Testis (tissue), 2 donors: ENCODE measurements at regions not wholly inside any gene's neighbourhood (a gene's known extent, or its start where the extent isn't known, plus 50 kb on each side); places are given as distances from the start of the nearest gene placed in this dataset.

Source experiments
- DNase-seq: peaks from one replicate; pipeline ENCODE4 v3.0.0-alpha.2; 2019
- H3K27ac ChIP-seq, 2 donors: fragments of 200-600 bp; sonication (generic); one replicate each; pipeline ENCODE4 v1.5.1; 2019
- H3K27me3 ChIP-seq: fragments of 200-600 bp; sonication (generic); one replicate; pipeline ENCODE4 v1.5.1; 2019
- H3K36me3 ChIP-seq: fragments of 200-600 bp; sonication (generic); one replicate; pipeline ENCODE4 v1.5.1; 2017; ENCODE audit warnings: low read depth; ENCODE audit errors: missing control alignments
- H3K4me1 ChIP-seq: fragments of 200-600 bp; sonication (generic); one replicate; pipeline ENCODE4 v1.5.1; 2019
- H3K4me3 ChIP-seq, 2 donors: fragments of 200-600 bp; sonication (generic); one replicate each; pipeline ENCODE4 v1.5.1; 2017 to 2019
- H3K9me3 ChIP-seq: fragments of 200-600 bp; sonication (generic); one replicate; pipeline ENCODE4 v1.5.1; 2017
- POLR2A ChIP-seq: fragments of 450-650 bp; IDR thresholded peaks from one replicate; pipeline ENCODE4 v1.6.1; 2017; ENCODE audit warnings: antibody characterized with exemption, mild to moderate bottlenecking, moderate library complexity
- WGBS, 2 donors: methylation state at CpG; one replicate each; pipeline ENCODE4 v1.1.5; 2018; 5-methylcytosine and 5-hydroxymethylcytosine counted together
- intact Hi-C: fragments of 100-400 bp; cut with DNase I; formaldehyde crosslinking; loops from one replicate; pipeline ENCODE4 v1.15.1; 2023; ENCODE audit warnings: low total_unique reads
- TF ChIP-seq, protein P1 (sequence below), 3 experiments: fragments of 450-650 bp in 2 of 3; fragments of 200-600 bp in 1 of 3; sonication (generic) in 1 of 3; IDR thresholded peaks; one replicate each; pipeline ENCODE4 v1.5.1; 2016 to 2019; ENCODE audit warnings: antibody characterized with exemption in 3 of 3, mild to moderate bottlenecking in 2 of 3, moderate library complexity in 1 of 3

DNA sequence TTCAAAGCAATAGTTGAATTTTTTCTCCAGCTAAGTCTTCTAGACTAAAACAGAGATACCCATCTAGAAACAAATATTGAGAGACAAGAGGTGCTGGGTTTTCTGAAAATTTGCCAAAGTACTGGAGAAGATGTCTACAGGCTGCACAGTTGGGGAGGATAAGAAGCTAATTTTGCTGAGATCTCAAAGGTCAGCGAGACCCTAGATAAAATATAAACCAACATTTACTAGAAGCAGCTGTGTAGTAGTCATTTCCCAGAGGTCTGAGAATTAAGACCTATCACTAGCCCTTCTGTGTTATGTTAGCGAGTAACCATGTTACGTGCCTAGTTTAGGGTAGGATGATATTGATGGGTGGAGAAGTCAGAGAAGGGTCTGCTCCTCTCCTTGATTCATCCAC is 208.5 kb upstream of the TNC start:
- H3K9me3 ChIP-seq, result no peaks in the 10 kb centered on the region
- intact Hi-C loops, result no loop called here
- no peak overlapping the region for H3K27ac ChIP-seq
- no peaks in the 10 kb centered on the region for H3K4me1 ChIP-seq
- DNase-seq, result no peak
- WGBS, 2 donors, result 88 to 96% methylated on average over 3 of the region's 3 CpGs
- H3K4me3 ChIP-seq, result no peak overlapping the region
- no peaks in the 10 kb centered on the region for H3K27me3 ChIP-seq
- no peaks in the 10 kb centered on the region for H3K36me3 ChIP-seq
- TF ChIP-seq POLR2A, result no peak
- TF ChIP-seq, protein P1, sequence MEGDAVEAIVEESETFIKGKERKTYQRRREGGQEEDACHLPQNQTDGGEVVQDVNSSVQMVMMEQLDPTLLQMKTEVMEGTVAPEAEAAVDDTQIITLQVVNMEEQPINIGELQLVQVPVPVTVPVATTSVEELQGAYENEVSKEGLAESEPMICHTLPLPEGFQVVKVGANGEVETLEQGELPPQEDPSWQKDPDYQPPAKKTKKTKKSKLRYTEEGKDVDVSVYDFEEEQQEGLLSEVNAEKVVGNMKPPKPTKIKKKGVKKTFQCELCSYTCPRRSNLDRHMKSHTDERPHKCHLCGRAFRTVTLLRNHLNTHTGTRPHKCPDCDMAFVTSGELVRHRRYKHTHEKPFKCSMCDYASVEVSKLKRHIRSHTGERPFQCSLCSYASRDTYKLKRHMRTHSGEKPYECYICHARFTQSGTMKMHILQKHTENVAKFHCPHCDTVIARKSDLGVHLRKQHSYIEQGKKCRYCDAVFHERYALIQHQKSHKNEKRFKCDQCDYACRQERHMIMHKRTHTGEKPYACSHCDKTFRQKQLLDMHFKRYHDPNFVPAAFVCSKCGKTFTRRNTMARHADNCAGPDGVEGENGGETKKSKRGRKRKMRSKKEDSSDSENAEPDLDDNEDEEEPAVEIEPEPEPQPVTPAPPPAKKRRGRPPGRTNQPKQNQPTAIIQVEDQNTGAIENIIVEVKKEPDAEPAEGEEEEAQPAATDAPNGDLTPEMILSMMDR (IDR thresholded peaks at IDR 0.05), result no peak

- DNase-seq, result no peak
- no peaks in the 10 kb centered on the region for H3K36me3 ChIP-seq
- no peaks in the 10 kb centered on the region for H3K27me3 ChIP-seq
- H3K4me3 ChIP-seq, result no peak overlapping the region
- TF ChIP-seq, protein P1 (IDR thresholded peaks at IDR 0.05), result no peak
- no peak for TF ChIP-seq POLR2A
- H3K4me1 ChIP-seq, result no peaks in the 10 kb centered on the region
- H3K27ac ChIP-seq, result no peak overlapping the region
- no peaks in the 10 kb centered on the region for H3K9me3 ChIP-seq
- intact Hi-C loops, result no loop called here
- WGBS, 2 donors, result 91 to 96% methylated on average over 2 of the region's 2 CpGs
Measured at GRCh38 chr9:115327436-115328122, 209.6 kb upstream of the TNC start.

DNA sequence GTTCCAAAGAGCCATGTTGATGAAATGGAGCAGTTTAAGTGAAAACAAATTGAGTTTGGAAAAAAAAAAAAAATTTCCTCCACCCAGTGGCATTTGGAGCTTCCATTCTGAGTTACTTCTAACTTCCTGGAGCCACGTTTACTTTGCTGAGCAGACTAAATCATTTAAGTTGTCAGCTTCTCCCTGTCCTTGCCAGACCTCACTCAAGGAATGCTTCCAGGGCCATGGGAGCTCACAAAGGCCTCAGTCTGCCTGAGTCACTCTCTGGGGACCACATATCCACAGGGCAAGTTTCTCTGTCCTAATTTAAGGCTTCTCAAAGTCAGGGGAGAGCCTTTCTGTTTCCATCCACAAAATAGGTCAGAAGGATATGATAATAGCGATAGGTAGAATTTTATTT is 210.3 kb upstream of the TNC start:
- Histone ChIP-seq H3K36me3 (no peaks in the 10 kb centered on the region), H3K4me1 (no peaks in the 10 kb centered on the region), H3K27ac (no peak overlapping the region), H3K27me3 (no peaks in the 10 kb centered on the region), H3K4me3 (no peak overlapping the region), H3K9me3 (no peaks in the 10 kb centered on the region)
- no peak for DNase-seq
- TF ChIP-seq, protein P1 (IDR thresholded peaks at IDR 0.05), result no peak
- no peak for TF ChIP-seq POLR2A
- intact Hi-C loops, result no loop called here
- 63 to 71% methylated on average over 2 of the region's 2 CpGs for WGBS, 2 donors

GRCh38 chr9:115328677-115329076 is 210.7 kb upstream of the TNC start:
- no peaks in the 10 kb centered on the region for H3K9me3 ChIP-seq
- H3K4me1 ChIP-seq, result no peaks in the 10 kb centered on the region
- no peak for DNase-seq
- TF ChIP-seq, protein P1 (IDR thresholded peaks at IDR 0.05), result no peak
- no peak for TF ChIP-seq POLR2A
- H3K36me3 ChIP-seq, result no peaks in the 10 kb centered on the region
- H3K27me3 ChIP-seq, result no peaks in the 10 kb centered on the region
- intact Hi-C loops, result no loop called here
- H3K4me3 ChIP-seq, result no peak overlapping the region
- no peak overlapping the region for H3K27ac ChIP-seq
